B cell (primary cell): ENCODE measurements at regions not wholly inside any gene's neighbourhood (a gene's known extent, or its start where the extent isn't known, plus 50 kb on each side); places are given as distances from the start of the nearest gene placed in this dataset.

Source experiments
- EZH2 ChIP-seq: IDR thresholded peaks from 2 replicates; pipeline ENCODE4 v1.6.1; 2012; ENCODE audit warnings: borderline replicate concordance, low read depth, mild to moderate bottlenecking, moderate library complexity, low read length; ENCODE audit not compliant: insufficient read depth, poor library complexity, severe bottlenecking
- TF ChIP-seq, protein P1 (sequence below): fragments of 200-600 bp; IDR thresholded peaks from one replicate; pipeline ENCODE4 v1.8.0; 2022; ENCODE audit warnings: antibody characterized with exemption, mild to moderate bottlenecking

DNA sequence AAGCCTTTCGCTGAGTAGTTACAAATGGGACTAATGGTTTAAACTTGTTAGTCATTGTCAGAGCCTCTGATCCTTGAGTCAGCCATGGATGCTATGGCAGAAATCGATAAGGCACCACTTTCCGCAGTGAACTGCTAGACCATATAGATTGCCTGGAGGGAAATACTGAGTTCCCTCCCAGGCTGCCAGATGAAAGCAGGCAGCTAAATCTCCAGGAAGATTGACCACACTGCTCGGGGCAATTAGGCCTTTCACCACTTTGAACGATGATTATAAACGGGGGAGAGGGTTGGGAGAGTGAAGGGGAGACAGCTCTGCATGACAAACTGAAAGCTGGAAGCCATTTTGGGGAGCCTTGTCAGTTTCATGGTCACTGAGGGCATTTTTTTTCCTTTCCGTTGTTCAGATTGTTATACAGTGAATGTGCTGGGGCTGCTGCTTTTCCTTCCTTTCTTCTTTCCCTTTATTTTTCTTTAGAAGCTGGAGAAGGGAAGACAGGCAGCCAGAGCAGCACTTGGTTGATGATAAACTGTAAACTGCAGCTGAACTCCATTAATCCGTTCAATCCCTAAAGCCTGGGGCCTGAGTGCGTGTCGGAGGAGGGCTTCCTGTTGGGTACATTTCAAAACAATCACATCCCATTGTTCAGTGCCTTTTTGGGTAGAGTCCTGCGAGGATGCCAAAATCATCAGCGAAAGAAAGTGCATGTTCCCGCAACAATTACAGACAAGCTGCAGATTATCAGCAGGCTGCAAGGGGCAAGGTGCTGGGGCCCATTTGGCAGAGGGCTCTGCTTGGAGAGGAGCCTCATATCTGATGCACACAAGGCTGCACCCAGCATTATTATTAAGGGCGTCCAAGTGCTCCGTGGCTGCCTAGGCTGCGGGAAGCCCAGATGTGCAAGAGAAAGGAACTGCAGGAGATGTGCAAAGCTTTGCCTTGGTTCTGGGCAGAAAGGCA lies 308.4 kb downstream of the PSAT1 start:
- no peak for TF ChIP-seq EZH2
- TF ChIP-seq, protein P1, sequence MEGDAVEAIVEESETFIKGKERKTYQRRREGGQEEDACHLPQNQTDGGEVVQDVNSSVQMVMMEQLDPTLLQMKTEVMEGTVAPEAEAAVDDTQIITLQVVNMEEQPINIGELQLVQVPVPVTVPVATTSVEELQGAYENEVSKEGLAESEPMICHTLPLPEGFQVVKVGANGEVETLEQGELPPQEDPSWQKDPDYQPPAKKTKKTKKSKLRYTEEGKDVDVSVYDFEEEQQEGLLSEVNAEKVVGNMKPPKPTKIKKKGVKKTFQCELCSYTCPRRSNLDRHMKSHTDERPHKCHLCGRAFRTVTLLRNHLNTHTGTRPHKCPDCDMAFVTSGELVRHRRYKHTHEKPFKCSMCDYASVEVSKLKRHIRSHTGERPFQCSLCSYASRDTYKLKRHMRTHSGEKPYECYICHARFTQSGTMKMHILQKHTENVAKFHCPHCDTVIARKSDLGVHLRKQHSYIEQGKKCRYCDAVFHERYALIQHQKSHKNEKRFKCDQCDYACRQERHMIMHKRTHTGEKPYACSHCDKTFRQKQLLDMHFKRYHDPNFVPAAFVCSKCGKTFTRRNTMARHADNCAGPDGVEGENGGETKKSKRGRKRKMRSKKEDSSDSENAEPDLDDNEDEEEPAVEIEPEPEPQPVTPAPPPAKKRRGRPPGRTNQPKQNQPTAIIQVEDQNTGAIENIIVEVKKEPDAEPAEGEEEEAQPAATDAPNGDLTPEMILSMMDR = no peak
